Breast epithelium (tissue), 3 donors: ENCODE measurements at regions not wholly inside any gene's neighbourhood (a gene's known extent, or its start where the extent isn't known, plus 50 kb on each side); places are given as distances from the start of the nearest gene placed in this dataset.

ENCODE experiments used
- POLR2A ChIP-seq: fragments of 450-650 bp; IDR thresholded peaks from one replicate; pipeline ENCODE4 v1.6.1; 2016; ENCODE audit warnings: antibody characterized with exemption, mild to moderate bottlenecking, moderate library complexity
- POLR2AphosphoS5 ChIP-seq, 3 donors: sonication (generic); formaldehyde crosslinking; IDR thresholded peaks; one replicate each; pipeline ENCODE4 v1.6.1; 2017; ENCODE audit warnings: antibody characterized with exemption in 3 of 3
- TF ChIP-seq, protein P1 (sequence below), 3 donors: fragments of 450-650 bp; IDR thresholded peaks; one replicate each; pipeline ENCODE4 v1.5.1; 2016 to 2017; ENCODE audit warnings: antibody characterized with exemption in 3 of 3, mild to moderate bottlenecking in 3 of 3, moderate library complexity in 3 of 3

DNA sequence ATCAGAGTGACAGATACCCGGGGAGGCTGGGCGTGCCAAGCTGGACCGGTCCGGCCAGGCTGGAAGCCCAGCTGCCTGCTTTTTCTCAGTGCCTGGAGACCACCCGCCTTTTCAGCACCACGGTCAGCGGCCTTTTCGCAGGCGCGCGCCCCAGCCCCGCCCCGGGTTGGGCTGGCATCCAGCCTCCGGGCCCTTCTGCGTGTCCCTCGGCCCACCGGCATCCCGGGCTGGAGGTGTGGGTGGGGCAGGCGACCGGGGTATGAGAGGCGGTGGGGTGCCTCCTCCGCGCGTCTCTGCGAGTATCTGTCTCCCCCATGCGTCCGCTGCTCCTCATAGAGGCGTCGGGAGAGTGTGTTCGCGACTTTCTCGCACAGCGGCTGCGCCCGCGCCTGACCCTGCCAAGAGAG lies 102.5 kb downstream of the MRM1 start:
- TF ChIP-seq, protein P1, sequence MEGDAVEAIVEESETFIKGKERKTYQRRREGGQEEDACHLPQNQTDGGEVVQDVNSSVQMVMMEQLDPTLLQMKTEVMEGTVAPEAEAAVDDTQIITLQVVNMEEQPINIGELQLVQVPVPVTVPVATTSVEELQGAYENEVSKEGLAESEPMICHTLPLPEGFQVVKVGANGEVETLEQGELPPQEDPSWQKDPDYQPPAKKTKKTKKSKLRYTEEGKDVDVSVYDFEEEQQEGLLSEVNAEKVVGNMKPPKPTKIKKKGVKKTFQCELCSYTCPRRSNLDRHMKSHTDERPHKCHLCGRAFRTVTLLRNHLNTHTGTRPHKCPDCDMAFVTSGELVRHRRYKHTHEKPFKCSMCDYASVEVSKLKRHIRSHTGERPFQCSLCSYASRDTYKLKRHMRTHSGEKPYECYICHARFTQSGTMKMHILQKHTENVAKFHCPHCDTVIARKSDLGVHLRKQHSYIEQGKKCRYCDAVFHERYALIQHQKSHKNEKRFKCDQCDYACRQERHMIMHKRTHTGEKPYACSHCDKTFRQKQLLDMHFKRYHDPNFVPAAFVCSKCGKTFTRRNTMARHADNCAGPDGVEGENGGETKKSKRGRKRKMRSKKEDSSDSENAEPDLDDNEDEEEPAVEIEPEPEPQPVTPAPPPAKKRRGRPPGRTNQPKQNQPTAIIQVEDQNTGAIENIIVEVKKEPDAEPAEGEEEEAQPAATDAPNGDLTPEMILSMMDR (IDR thresholded peaks at IDR 0.05), result no peak
- no peak for TF ChIP-seq POLR2A
- no peak for TF ChIP-seq POLR2AphosphoS5 (IDR thresholded peaks at IDR 0.05)
